ENCODE measurements at regions not wholly inside any gene's neighbourhood (a gene's known extent, or its start where the extent isn't known, plus 50 kb on each side); places are given as distances from the start of the nearest gene placed in this dataset.

DNA sequence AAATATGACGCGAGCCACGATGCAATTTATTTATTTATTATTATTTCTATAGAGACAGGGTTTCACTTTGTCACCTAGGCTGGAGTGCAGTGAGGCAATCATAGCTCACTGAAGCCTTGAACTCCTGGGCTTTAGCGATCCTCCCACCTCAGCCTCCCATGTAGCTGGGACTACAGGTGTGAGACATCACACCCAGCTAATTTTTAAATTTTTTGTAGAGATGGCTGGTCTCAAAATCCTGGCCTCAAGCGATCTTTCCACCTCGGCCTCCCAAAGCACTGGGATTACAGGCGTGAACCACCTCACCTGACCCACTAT is 63.6 kb downstream of the IRF2BP2 start:
- CTCF ChIA-PET = no interaction called here
- POLR2A ChIA-PET = no interaction called here
- intact Hi-C loops (cut with micrococcal nuclease) = loop anchor here in 1 of 2 donors (10.0 kb wide), 1 partner anchor 52 kb away; no protein-coding TSS in a partner anchor

DNA sequence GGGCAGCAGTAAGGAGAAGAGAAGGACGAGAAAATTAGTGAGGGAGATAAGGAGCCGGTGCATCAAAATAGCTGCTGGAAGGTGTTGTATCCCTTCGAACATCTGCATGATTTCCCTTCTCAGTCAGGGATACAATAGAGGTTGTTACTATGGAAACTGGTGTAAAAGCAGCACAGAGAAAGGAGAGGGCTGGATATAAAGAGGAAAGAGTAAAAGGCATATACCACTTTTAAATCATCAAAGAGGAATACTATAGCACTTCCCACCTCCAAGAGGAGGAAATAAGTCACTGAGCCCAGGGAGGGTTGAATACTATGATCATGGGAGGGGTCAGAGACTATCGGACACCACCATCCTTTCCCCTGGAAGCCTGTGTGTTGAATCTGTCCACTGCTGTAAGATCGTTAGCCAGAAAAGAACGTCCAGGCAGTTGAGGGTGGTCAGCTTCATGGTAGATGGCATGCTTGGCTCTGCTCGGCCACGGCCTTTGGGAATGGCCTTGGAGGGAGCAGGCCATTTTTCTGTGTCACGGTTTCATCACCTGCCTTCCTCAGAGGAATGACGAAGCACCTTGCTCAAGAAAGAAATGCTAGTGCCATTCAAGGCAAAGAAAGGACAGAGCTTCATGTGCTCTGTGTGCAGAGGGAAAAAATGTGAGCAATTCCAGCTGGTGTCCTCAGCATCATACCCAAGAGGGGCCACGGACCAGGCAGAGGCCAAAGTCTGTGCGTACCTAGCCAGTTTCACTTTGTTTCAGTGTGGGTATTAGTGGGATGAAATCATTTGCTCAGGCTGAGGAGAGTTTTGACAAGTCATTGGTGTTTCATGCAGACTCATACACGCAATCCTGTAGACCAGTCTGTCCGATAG is 64.2 kb downstream of the IRF2BP2 start:
- intact Hi-C loops (cut with micrococcal nuclease) = loop anchor here in 1 of 2 donors (10.0 kb wide), 1 partner anchor 51 kb away; no protein-coding TSS in a partner anchor
- Histone ChIP-seq H3K9me3 (ENCODE audit: control insufficient read depth in 2 of 3, low read length in 3 of 3) (no peaks in the 10 kb centered on the region), H3K4me3 (ENCODE audit: low read length) (no peak overlapping the region), H3K4me1 (ENCODE audit: control insufficient read depth in 2 of 2, insufficient read depth in 2 of 2, low read length in 2 of 2) (peaks cover 0 to 13% of the 10 kb centered on the region in 2 donors), H3K27ac (ENCODE audit: low read depth, low read length) (no peak overlapping the region), H3K27me3 (ENCODE audit: control insufficient read depth in 2 of 2, insufficient read depth in 2 of 2, low read length in 2 of 2) (no peaks in the 10 kb centered on the region), H3K36me3 (ENCODE audit: control insufficient read depth in 2 of 3, insufficient read depth in 3 of 3, low read length in 3 of 3) (no peaks in the 10 kb centered on the region)
- ATAC-seq (no peak), DNase-seq (no peak)
- Mint-ChIP-seq H3K9me3 (no peaks in the 10 kb centered on the region), H3K36me3 (no peaks in the 10 kb centered on the region), H3K27me3 (no peaks in the 10 kb centered on the region), H3K27ac (peak overlapping the region in 6 of 9 donors; percentile 1 to 81 (median 44)), H3K4me3 (no peak overlapping the region), H3K4me1 (peaks cover 16 to 33% (median 18%) of the 10 kb centered on the region in 7 donors)
- ChIA-PET CTCF (interaction anchor here (1.4 kb wide), 1 partner anchor 16 kb away, joined by 3 read pairs; no protein-coding TSS in a partner anchor), POLR2A (interaction anchor here (0.6 kb wide), 1 partner anchor 46 kb away, joined by 3 read pairs; no protein-coding TSS in a partner anchor)

More for the DNA sequence above, 63.6 kb downstream of the IRF2BP2 start:
- Histone ChIP-seq H3K36me3 (ENCODE audit: control insufficient read depth in 2 of 3, insufficient read depth in 3 of 3, low read length in 3 of 3) (no peaks in the 10 kb centered on the region), H3K27me3 (ENCODE audit: control insufficient read depth in 2 of 2, insufficient read depth in 2 of 2, low read length in 2 of 2) (no peaks in the 10 kb centered on the region), H3K27ac (ENCODE audit: low read depth, low read length) (no peak overlapping the region), H3K4me1 (ENCODE audit: control insufficient read depth in 2 of 2, insufficient read depth in 2 of 2, low read length in 2 of 2) (peaks cover 0 to 13% of the 10 kb centered on the region in 2 donors), H3K9me3 (ENCODE audit: control insufficient read depth in 2 of 3, low read length in 3 of 3) (no peaks in the 10 kb centered on the region), H3K4me3 (ENCODE audit: low read length) (no peak overlapping the region)
- no peaks in the 10 kb centered on the region for H3K27me3 Mint-ChIP-seq
- no peaks in the 10 kb centered on the region for H3K36me3 Mint-ChIP-seq
- H3K27ac Mint-ChIP-seq = no peak overlapping the region
- H3K4me1 Mint-ChIP-seq = peaks cover 16 to 33% (median 18%) of the 10 kb centered on the region in 7 donors
- DNase-seq (no peak), ATAC-seq (no peak)
- H3K4me3 Mint-ChIP-seq = no peak overlapping the region
- H3K9me3 Mint-ChIP-seq = no peaks in the 10 kb centered on the region

DNA sequence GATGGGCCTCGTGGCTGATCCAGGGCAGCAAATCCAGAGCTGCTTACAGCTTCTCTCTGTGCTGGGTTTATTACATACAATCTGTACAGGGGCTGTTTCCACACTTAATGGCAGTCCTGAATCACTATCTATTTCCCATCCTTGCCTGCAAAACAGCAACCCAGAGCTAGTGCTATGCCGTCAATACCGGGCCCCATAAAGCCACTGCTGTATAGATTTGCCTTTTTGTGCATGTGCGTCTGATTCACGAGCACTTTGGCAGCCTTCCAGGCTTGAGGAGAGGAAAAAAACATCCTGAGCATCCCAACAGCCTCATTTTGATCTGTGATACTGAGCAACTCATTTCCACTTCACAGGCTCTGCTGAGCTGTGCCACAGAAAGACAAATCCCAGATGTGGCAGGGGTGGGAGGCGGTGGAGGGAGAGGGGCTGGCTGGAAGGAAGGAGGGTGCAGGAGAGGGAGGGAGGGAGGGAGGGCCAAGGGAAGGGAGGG is 65.2 kb upstream of the TARBP1 start:
- ATAC-seq (peak; percentile 68), DNase-seq (peak in 7 of 9 donors; percentile 59 to 78 (median 70))
- Mint-ChIP-seq H3K27ac (peak overlapping the region; percentile 18 to 86 (median 76)), H3K4me1 (peaks cover 17 to 40% (median 20%) of the 10 kb centered on the region in 7 donors), H3K36me3 (no peaks in the 10 kb centered on the region), H3K4me3 (peak overlapping the region in 2 of 10 donors; percentile 40 to 72), H3K9me3 (no peaks in the 10 kb centered on the region), H3K27me3 (no peaks in the 10 kb centered on the region)
- H3K9me3 ChIP-seq (ENCODE audit: control insufficient read depth in 2 of 3, low read length in 3 of 3) = no peaks in the 10 kb centered on the region
- H3K27ac ChIP-seq (ENCODE audit: low read depth, low read length) = no peak overlapping the region
- ChIA-PET CTCF (interaction anchor here (0.8 to 1.4 kb wide), 2 partner anchors 14 to 540 kb away, joined by 3 read pairs; no protein-coding TSS in a partner anchor), POLR2A (interaction anchor here (0.7 to 1.3 kb wide), 5 partner anchors 11 to 214 kb away, joined by 3 to 4 read pairs (median 3); no protein-coding TSS in a partner anchor)
- H3K4me3 ChIP-seq (ENCODE audit: low read length) = no peak overlapping the region
- intact Hi-C loops (cut with micrococcal nuclease) = loop anchor here in 1 of 2 donors (10.0 kb wide), 1 partner anchor 49 kb away; no protein-coding TSS in a partner anchor
- H3K27me3 ChIP-seq (ENCODE audit: control insufficient read depth in 2 of 2, insufficient read depth in 2 of 2, low read length in 2 of 2) = no peaks in the 10 kb centered on the region
- H3K36me3 ChIP-seq (ENCODE audit: control insufficient read depth in 2 of 3, insufficient read depth in 3 of 3, low read length in 3 of 3) = no peaks in the 10 kb centered on the region
- H3K4me1 ChIP-seq (ENCODE audit: control insufficient read depth in 2 of 2, insufficient read depth in 2 of 2, low read length in 2 of 2) = peaks cover 0 to 13% of the 10 kb centered on the region in 2 donors

DNA sequence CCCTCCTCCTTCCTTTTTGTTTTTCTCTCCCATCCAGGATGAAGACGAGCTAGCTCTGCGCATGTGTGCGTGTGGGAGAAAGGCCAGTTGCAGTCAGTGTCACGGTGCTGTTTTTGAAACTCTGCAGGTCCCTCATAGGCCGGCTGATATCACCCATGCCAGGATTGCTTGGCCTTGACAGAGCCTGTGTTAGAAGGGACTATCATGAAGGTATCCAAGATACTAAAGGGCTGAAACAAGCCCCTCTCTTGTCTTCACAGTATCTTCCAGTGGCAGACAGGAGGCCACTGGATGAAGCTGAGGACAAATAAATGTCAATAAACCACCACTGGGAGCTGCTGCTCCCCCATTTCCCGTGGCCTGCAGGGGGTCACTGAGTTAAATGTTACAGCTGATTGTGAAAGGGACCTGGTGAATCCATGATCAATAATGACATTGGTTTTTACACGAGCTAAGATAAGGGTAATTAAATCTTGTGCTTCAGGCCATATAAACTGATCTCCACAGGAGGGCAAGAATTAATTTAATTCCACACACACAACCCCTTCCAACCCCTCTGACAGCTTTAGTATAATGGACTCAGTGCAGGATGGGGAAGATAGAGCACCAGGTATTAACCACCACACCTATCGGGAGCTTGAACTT is 64.6 kb upstream of the TARBP1 start:
- Mint-ChIP-seq H3K36me3 (no peaks in the 10 kb centered on the region), H3K9me3 (no peaks in the 10 kb centered on the region), H3K27me3 (no peaks in the 10 kb centered on the region), H3K27ac (peak overlapping the region; percentile 18 to 86 (median 76)), H3K4me1 (peaks cover 17 to 41% (median 20%) of the 10 kb centered on the region in 7 donors), H3K4me3 (peak overlapping the region in 2 of 10 donors; percentile 40 to 72)
- ATAC-seq (no peak), DNase-seq (no peak)
- Histone ChIP-seq H3K27ac (ENCODE audit: low read depth, low read length) (no peak overlapping the region), H3K27me3 (ENCODE audit: control insufficient read depth in 2 of 2, insufficient read depth in 2 of 2, low read length in 2 of 2) (no peaks in the 10 kb centered on the region), H3K4me1 (ENCODE audit: control insufficient read depth in 2 of 2, insufficient read depth in 2 of 2, low read length in 2 of 2) (peaks cover 0 to 13% of the 10 kb centered on the region in 2 donors), H3K36me3 (ENCODE audit: control insufficient read depth in 2 of 3, insufficient read depth in 3 of 3, low read length in 3 of 3) (no peaks in the 10 kb centered on the region), H3K4me3 (ENCODE audit: low read length) (no peak overlapping the region), H3K9me3 (ENCODE audit: control insufficient read depth in 2 of 3, low read length in 3 of 3) (no peaks in the 10 kb centered on the region)
- ChIA-PET POLR2A (interaction anchor here (0.7 to 1.3 kb wide), 5 partner anchors 11 to 215 kb away, joined by 3 to 4 read pairs (median 3); no protein-coding TSS in a partner anchor), CTCF (interaction anchor here (0.8 kb wide), 1 partner anchor 540 kb away, joined by 3 read pairs; no protein-coding TSS in a partner anchor)
- intact Hi-C loops (cut with micrococcal nuclease) = loop anchor here in 1 of 2 donors (10.0 kb wide), 1 partner anchor 49 kb away; no protein-coding TSS in a partner anchor

DNA sequence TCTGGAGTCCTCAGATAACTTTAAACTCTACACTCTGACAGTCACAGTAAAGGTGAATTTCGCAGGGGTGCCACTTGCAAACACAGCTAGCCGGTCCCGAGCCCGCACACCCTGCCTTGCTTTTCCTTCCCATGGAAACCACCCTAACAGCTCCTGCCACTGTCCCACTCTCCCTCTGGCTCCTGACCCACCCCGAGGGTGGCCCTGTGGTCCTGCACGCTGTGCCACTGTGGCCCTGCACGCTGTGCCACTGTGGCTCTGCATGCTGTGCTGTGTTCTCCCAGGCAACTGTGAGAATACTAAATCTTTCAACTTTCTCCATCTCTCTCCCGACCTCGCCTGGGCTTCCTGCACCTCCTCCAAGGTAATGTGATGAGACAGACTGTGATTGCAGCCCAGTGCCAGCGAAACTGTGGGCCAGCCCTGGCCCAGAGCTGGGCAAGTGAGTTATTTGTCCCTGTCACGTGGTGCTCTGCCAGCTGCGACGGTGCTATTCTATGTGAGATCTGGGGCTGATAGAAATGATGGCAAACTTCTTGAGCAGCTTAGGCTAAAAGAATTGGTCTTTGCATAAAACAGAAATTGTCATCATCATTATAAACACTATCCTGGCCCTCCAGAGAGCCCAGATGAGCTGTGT is 63.4 kb upstream of the TARBP1 start:
- no peaks in the 10 kb centered on the region for H3K9me3 ChIP-seq (ENCODE audit: control insufficient read depth in 2 of 3, low read length in 3 of 3)
- ChIA-PET POLR2A (no interaction called here), CTCF (no interaction called here)
- Mint-ChIP-seq H3K4me3 (no peak overlapping the region), H3K4me1 (peaks cover 17 to 41% (median 20%) of the 10 kb centered on the region in 7 donors), H3K27ac (peak overlapping the region in 2 of 9 donors; percentile 3 to 16), H3K27me3 (no peaks in the 10 kb centered on the region), H3K36me3 (no peaks in the 10 kb centered on the region), H3K9me3 (no peaks in the 10 kb centered on the region)
- H3K4me1 ChIP-seq (ENCODE audit: control insufficient read depth in 2 of 2, insufficient read depth in 2 of 2, low read length in 2 of 2) = peaks cover 0 to 13% of the 10 kb centered on the region in 2 donors
- no peak for ATAC-seq
- intact Hi-C loops (cut with micrococcal nuclease) = loop anchor here in 1 of 2 donors (10.0 kb wide), 1 partner anchor 48 kb away; no protein-coding TSS in a partner anchor
- H3K36me3 ChIP-seq (ENCODE audit: control insufficient read depth in 2 of 3, insufficient read depth in 3 of 3, low read length in 3 of 3) = no peaks in the 10 kb centered on the region
- no peak overlapping the region for H3K27ac ChIP-seq (ENCODE audit: low read depth, low read length)
- no peak overlapping the region for H3K4me3 ChIP-seq (ENCODE audit: low read length)
- H3K27me3 ChIP-seq (ENCODE audit: control insufficient read depth in 2 of 2, insufficient read depth in 2 of 2, low read length in 2 of 2) = no peaks in the 10 kb centered on the region
- DNase-seq = no peak
